Breast epithelium (tissue), 4 donors: ENCODE measurements at regions not wholly inside any gene's neighbourhood (a gene's known extent, or its start where the extent isn't known, plus 50 kb on each side); places are given as distances from the start of the nearest gene placed in this dataset.

Experiments used
- DNase-seq, 2 donors: peaks; one replicate each; pipeline ENCODE4 v3.0.0-alpha.2; 2019; ENCODE audit warnings: low spot score in 2 of 2
- H3K27ac ChIP-seq, 2 donors: fragments of 200-600 bp; sonication (generic) in 1 of 2; one replicate each; pipeline ENCODE4 v1.5.1; 2016 to 2019; ENCODE audit warnings: mild to moderate bottlenecking in 1 of 2
- H3K27me3 ChIP-seq, 2 donors: fragments of 200-600 bp; sonication (generic) in 1 of 2; one replicate each; pipeline versions ENCODE4 v1.5.1 to v1.6.0; 2017 to 2019; ENCODE audit warnings: control low read depth in 1 of 2, mild to moderate bottlenecking in 1 of 2
- H3K36me3 ChIP-seq: fragments of 200-600 bp; one replicate; pipeline ENCODE4 v1.5.1; 2019
- H3K4me1 ChIP-seq, 2 donors: fragments of 200-600 bp; sonication (generic); one replicate each; pipeline ENCODE4 v1.5.1; 2016 to 2019; ENCODE audit warnings: control low read depth in 1 of 2
- H3K4me3 ChIP-seq, 3 donors: fragments of 200-600 bp; sonication (generic); 1 replicate in 2 of 3; 2 replicates in 1 of 3; pipeline ENCODE4 v1.5.1; 2016 to 2019; ENCODE audit warnings: mild to moderate bottlenecking in 3 of 3, moderate library complexity in 2 of 3
- H3K9me3 ChIP-seq, 2 donors: fragments of 200-600 bp; sonication (generic) in 1 of 2; one replicate each; pipeline ENCODE4 v1.5.1; 2016 to 2019; ENCODE audit warnings: control low read depth in 1 of 2
- CTCF ChIP-seq, 3 donors: fragments of 450-650 bp; IDR thresholded peaks; one replicate each; pipeline ENCODE4 v1.5.1; 2016 to 2017; ENCODE audit warnings: antibody characterized with exemption in 3 of 3, mild to moderate bottlenecking in 3 of 3, moderate library complexity in 3 of 3
- POLR2A ChIP-seq: fragments of 450-650 bp; IDR thresholded peaks from one replicate; pipeline ENCODE4 v1.6.1; 2016; ENCODE audit warnings: antibody characterized with exemption, mild to moderate bottlenecking, moderate library complexity
- POLR2AphosphoS5 ChIP-seq, 3 donors: sonication (generic); formaldehyde crosslinking; IDR thresholded peaks; one replicate each; pipeline ENCODE4 v1.6.1; 2017; ENCODE audit warnings: antibody characterized with exemption in 3 of 3
- intact Hi-C: fragments of 100-400 bp; cut with DNase I; formaldehyde crosslinking; loops from one replicate; pipeline ENCODE4 v1.15.1; 2023; ENCODE audit warnings: low total_unique reads

DNA sequence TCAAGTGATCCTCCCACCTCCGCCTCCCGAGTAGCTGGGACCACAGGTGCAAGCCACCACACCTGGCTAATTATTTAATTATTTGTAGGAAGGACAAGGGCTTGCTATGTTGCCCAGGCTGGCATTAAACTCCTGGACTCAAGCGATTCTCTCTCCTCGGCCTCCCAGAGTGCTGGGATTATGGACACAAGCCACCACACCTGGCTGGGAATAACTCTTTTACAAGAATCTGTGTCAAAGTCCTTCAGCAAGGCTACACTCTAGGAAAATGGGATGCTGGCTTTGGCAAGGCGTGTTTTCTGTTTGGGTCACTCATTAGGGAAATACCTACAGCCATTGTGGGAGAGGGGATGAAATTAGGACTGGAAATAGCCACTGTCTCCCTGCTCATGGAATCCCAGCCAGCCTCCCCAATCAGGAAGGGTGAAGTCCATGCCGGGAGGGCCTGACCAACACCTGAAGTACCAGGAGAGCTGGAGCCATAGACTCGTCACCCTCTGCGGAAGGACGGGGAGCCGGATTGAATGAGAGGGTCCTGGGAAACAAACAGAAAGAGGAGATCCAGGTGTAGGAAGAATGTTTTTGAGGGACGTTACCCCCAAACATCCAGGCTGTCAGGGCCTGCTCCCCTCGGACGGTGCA, 72.2 kb upstream of the MYL10 start:
- H3K27ac ChIP-seq, result no peak overlapping the region
- TF ChIP-seq POLR2A (no peak), CTCF (IDR thresholded peaks at IDR 0.05) (no peak), POLR2AphosphoS5 (IDR thresholded peaks at IDR 0.05) (no peak)
- H3K36me3 ChIP-seq, result no peaks in the 10 kb centered on the region
- intact Hi-C loops, result no loop called here
- no peak overlapping the region for H3K4me3 ChIP-seq
- peaks cover 0 to 54% of the 10 kb centered on the region in 2 donors for H3K27me3 ChIP-seq
- H3K4me1 ChIP-seq, result no peaks in the 10 kb centered on the region
- DNase-seq, result no peak
- no peaks in the 10 kb centered on the region for H3K9me3 ChIP-seq

GRCh38 chr7:101702362-101702850, 73.3 kb upstream of the MYL10 start:
- Histone ChIP-seq H3K9me3 (no peaks in the 10 kb centered on the region), H3K4me1 (no peaks in the 10 kb centered on the region), H3K27me3 (peaks cover 0 to 58% of the 10 kb centered on the region in 2 donors), H3K36me3 (no peaks in the 10 kb centered on the region), H3K27ac (no peak overlapping the region), H3K4me3 (no peak overlapping the region)
- intact Hi-C loops, result no loop called here
- TF ChIP-seq CTCF (IDR thresholded peaks at IDR 0.05), result no peak
- no peak for TF ChIP-seq POLR2A
- TF ChIP-seq POLR2AphosphoS5 (IDR thresholded peaks at IDR 0.05), result no peak
- DNase-seq, result no peak

DNA sequence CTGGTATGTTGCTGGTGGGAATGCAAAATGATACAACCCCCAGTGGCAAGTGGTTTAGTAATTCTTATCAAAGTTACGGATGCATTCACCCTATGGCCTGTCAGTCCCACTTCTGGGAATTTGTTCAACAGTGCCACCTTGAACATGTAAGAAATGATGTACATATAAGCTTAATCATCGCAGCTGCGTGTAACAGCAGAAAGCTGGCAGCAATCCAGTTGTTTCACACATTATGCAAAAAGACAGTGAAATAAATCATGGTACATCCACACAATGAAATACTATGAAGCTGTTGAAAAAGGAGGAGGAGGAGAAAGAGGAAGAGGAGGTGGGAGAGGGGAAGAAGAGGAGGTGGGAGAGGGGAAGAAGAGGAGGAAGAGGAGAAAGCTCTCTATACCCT, 76.2 kb upstream of the MYL10 start:
- intact Hi-C loops, result no loop called here
- no peak for DNase-seq
- TF ChIP-seq POLR2A (no peak), CTCF (IDR thresholded peaks at IDR 0.05) (no peak), POLR2AphosphoS5 (IDR thresholded peaks at IDR 0.05) (no peak)

DNA sequence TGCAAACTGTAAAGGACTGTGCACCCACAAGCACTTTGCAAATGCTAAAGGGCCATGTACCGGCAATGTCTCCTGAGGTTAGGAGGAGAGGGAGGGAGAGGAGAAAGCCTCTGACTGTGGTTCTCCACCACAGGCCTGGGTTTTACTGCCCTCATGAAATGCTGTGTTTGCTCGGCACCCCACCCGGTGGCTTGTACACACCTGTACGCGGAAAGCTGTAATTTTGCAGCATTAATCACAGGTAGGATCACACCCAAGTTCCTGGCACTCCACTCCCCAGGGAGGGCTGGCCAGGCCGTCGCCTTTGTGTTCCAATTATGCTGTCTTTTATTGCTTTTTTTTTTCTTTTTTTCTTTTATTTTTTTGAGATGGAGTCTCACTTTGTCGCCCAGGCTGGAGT, 78.5 kb upstream of the MYL10 start:
- TF ChIP-seq POLR2AphosphoS5 (IDR thresholded peaks at IDR 0.05) (no peak), POLR2A (no peak), CTCF (IDR thresholded peaks at IDR 0.05) (no peak)
- DNase-seq, result no peak
- H3K27me3 ChIP-seq, result peaks cover 0 to 28% of the 10 kb centered on the region in 2 donors
- H3K27ac ChIP-seq, result no peak overlapping the region
- H3K36me3 ChIP-seq, result no peaks in the 10 kb centered on the region
- no peaks in the 10 kb centered on the region for H3K9me3 ChIP-seq
- no peak overlapping the region for H3K4me3 ChIP-seq
- intact Hi-C loops, result no loop called here
- H3K4me1 ChIP-seq, result no peaks in the 10 kb centered on the region

More for the DNA sequence above, 76.2 kb upstream of the MYL10 start:
- Histone ChIP-seq H3K27ac (no peak overlapping the region), H3K27me3 (peaks cover 0 to 38% of the 10 kb centered on the region in 2 donors), H3K4me3 (no peak overlapping the region), H3K36me3 (no peaks in the 10 kb centered on the region), H3K9me3 (no peaks in the 10 kb centered on the region), H3K4me1 (no peaks in the 10 kb centered on the region)

DNA sequence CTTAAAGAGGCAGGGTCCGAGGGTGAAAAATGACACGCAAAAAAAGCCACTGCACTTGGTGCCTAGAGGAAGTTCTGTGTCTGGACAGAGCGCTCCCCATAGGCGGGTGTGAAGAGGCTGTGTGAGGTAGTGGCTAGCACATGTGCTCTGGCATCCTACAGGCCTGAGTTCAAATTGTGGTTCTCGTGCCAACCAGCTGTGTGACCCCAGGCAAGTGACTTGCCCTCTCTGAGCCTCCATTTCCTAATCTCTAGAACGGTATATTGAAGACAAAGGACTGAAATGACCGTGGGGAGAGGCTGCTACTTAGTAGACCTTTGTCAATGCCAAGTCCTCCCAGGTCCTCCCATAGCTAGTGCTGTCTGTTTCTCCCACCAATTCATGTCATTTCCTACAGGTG, 79.1 kb upstream of the MYL10 start:
- Histone ChIP-seq H3K4me1 (no peaks in the 10 kb centered on the region), H3K9me3 (no peaks in the 10 kb centered on the region), H3K27ac (no peak overlapping the region), H3K27me3 (peaks cover 0 to 28% of the 10 kb centered on the region in 2 donors), H3K36me3 (no peaks in the 10 kb centered on the region), H3K4me3 (no peak overlapping the region)
- TF ChIP-seq POLR2A (no peak), CTCF (IDR thresholded peaks at IDR 0.05) (no peak), POLR2AphosphoS5 (IDR thresholded peaks at IDR 0.05) (no peak)
- intact Hi-C loops, result no loop called here
- no peak for DNase-seq
